ENCODE measurements at regions not wholly inside any gene's neighbourhood (a gene's known extent, or its start where the extent isn't known, plus 50 kb on each side); places are given as distances from the start of the nearest gene placed in this dataset.
"Not testable (repeated sequence)": the region's sequence is repeated elsewhere in the genome, so short reads cannot be mapped to it uniquely, and the experiment has no call there.

- TF ChIP-seq, protein P1, sequence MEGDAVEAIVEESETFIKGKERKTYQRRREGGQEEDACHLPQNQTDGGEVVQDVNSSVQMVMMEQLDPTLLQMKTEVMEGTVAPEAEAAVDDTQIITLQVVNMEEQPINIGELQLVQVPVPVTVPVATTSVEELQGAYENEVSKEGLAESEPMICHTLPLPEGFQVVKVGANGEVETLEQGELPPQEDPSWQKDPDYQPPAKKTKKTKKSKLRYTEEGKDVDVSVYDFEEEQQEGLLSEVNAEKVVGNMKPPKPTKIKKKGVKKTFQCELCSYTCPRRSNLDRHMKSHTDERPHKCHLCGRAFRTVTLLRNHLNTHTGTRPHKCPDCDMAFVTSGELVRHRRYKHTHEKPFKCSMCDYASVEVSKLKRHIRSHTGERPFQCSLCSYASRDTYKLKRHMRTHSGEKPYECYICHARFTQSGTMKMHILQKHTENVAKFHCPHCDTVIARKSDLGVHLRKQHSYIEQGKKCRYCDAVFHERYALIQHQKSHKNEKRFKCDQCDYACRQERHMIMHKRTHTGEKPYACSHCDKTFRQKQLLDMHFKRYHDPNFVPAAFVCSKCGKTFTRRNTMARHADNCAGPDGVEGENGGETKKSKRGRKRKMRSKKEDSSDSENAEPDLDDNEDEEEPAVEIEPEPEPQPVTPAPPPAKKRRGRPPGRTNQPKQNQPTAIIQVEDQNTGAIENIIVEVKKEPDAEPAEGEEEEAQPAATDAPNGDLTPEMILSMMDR (IDR thresholded peaks at IDR 0.05; ENCODE audit: partially characterized antibody, unreplicated experiment): no peak
- no peak for DNase-seq
- Mint-ChIP-seq H3K27ac (ENCODE audit: unreplicated experiment) (no peak overlapping the region), H3K27me3 (ENCODE audit: unreplicated experiment) (no peaks in the 10 kb centered on the region), H3K36me3 (ENCODE audit: unreplicated experiment) (no peaks in the 10 kb centered on the region), H3K4me1 (ENCODE audit: low read depth, unreplicated experiment) (peaks cover 29% of the 10 kb centered on the region), H3K4me3 (ENCODE audit: unreplicated experiment) (no peak overlapping the region), H3K9me3 (ENCODE audit: unreplicated experiment) (no peaks in the 10 kb centered on the region)
Measured at GRCh38 chr14:34164162-34164864, 213.4 kb upstream of the EGLN3 start.

DNA sequence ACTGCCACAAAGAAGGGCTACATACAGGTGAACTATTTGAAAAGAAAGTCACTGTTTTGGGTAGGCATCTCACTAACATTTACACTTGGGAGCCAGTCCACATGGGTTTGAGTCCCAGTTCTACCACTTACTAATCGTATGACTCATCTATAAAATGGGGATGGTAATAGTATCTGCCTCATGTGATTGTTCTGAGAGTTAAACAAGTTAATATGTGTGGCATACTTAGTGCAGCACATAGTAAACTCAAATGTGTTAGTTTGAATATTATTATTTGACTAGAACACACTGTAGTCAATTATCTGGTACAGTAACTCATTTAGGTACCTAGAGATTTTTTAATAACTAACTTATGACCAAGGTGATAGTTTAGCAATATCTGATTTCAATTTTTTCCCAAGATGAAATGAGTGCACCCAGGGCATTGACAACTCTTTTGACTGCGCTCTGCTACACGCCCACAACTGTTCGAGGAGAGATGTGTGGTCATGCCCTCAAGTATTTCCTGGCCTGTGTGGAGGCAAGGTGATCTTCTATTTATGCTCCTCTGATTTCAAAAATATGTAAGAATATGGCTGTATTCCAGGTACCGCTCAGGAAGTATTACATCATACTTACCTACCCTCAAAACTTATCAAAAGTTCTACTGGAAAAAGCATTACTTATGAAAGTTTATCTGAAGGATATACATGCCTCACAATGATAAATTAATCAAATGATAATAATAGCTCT, 210.6 kb upstream of the EGLN3 start:
- H3K27me3 Mint-ChIP-seq (ENCODE audit: unreplicated experiment): peaks cover 2% of the 10 kb centered on the region
- H3K4me3 Mint-ChIP-seq (ENCODE audit: unreplicated experiment): no peak overlapping the region
- H3K4me1 Mint-ChIP-seq (ENCODE audit: low read depth, unreplicated experiment): peaks cover 12% of the 10 kb centered on the region
- DNase-seq: no peak
- no peaks in the 10 kb centered on the region for H3K9me3 Mint-ChIP-seq (ENCODE audit: unreplicated experiment)
- H3K27ac Mint-ChIP-seq (ENCODE audit: unreplicated experiment): no peak overlapping the region
- TF ChIP-seq, protein P1 (IDR thresholded peaks at IDR 0.05; ENCODE audit: partially characterized antibody, unreplicated experiment): no peak
- no peaks in the 10 kb centered on the region for H3K36me3 Mint-ChIP-seq (ENCODE audit: unreplicated experiment)

- TF ChIP-seq, protein P1 (IDR thresholded peaks at IDR 0.05; ENCODE audit: partially characterized antibody, unreplicated experiment): no peak
- H3K36me3 Mint-ChIP-seq (ENCODE audit: unreplicated experiment): no peaks in the 10 kb centered on the region
Measured at GRCh38 chr14:34160619-34161018, 209.7 kb upstream of the EGLN3 start.

GRCh38 chr14:34157651-34158050, 206.8 kb upstream of the EGLN3 start:
- Mint-ChIP-seq H3K27ac (ENCODE audit: unreplicated experiment) (no peak overlapping the region), H3K4me1 (ENCODE audit: low read depth, unreplicated experiment) (peaks cover 4% of the 10 kb centered on the region), H3K36me3 (ENCODE audit: unreplicated experiment) (no peaks in the 10 kb centered on the region), H3K27me3 (ENCODE audit: unreplicated experiment) (peaks cover 2% of the 10 kb centered on the region), H3K9me3 (ENCODE audit: unreplicated experiment) (no peaks in the 10 kb centered on the region), H3K4me3 (ENCODE audit: unreplicated experiment) (no peak overlapping the region)
- TF ChIP-seq, protein P1 (IDR thresholded peaks at IDR 0.05; ENCODE audit: partially characterized antibody, unreplicated experiment): no peak
- DNase-seq: no peak

More at GRCh38 chr14:34160619-34161018, 209.7 kb upstream of the EGLN3 start:
- Mint-ChIP-seq H3K9me3 (ENCODE audit: unreplicated experiment) (no peaks in the 10 kb centered on the region), H3K27me3 (ENCODE audit: unreplicated experiment) (peaks cover 2% of the 10 kb centered on the region), H3K4me1 (ENCODE audit: low read depth, unreplicated experiment) (peaks cover 8% of the 10 kb centered on the region), H3K4me3 (ENCODE audit: unreplicated experiment) (no peak overlapping the region), H3K27ac (ENCODE audit: unreplicated experiment) (no peak overlapping the region)
- no peak for DNase-seq

DNA sequence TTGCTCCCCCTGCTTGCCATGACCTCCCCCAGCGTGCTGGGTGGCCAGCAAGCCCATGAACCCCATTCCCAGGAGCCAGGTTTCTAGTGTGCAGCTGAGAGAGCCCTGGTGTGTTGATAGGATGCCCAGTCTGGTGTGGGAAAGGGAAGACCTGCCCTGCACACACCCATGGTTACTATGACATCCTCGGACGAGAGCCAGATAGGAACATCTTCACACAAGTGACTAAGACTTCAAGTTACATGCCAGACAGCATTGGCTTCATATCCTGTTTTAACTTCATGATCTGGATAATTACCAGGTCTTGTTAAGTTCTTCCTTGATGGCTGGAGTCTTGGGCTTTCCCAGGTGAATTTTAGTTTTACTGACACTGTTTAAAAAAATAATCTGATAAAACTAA, 196.6 kb upstream of the EGLN3 start:
- peaks cover 10% of the 10 kb centered on the region for H3K9me3 Mint-ChIP-seq (ENCODE audit: unreplicated experiment)
- peaks cover 4% of the 10 kb centered on the region for H3K36me3 Mint-ChIP-seq (ENCODE audit: unreplicated experiment)
- H3K27me3 Mint-ChIP-seq (ENCODE audit: unreplicated experiment): no peaks in the 10 kb centered on the region
- H3K4me1 Mint-ChIP-seq (ENCODE audit: low read depth, unreplicated experiment): no peaks in the 10 kb centered on the region
- no peak overlapping the region for H3K27ac Mint-ChIP-seq (ENCODE audit: unreplicated experiment)
- no peak for DNase-seq
- TF ChIP-seq, protein P1 (IDR thresholded peaks at IDR 0.05; ENCODE audit: partially characterized antibody, unreplicated experiment): no peak
- H3K4me3 Mint-ChIP-seq (ENCODE audit: unreplicated experiment): no peak overlapping the region

- not testable (repeated sequence) for H3K4me1 Mint-ChIP-seq (ENCODE audit: low read depth, unreplicated experiment); H3K27ac Mint-ChIP-seq (ENCODE audit: unreplicated experiment); H3K4me3 Mint-ChIP-seq (ENCODE audit: unreplicated experiment)
Measured at GRCh38 chr14:34140127-34140526, 189.3 kb upstream of the EGLN3 start.

More at GRCh38 chr14:34140127-34140526, 189.3 kb upstream of the EGLN3 start:
- H3K9me3 Mint-ChIP-seq (ENCODE audit: unreplicated experiment): peaks cover 12% of the 10 kb centered on the region
- not testable (repeated sequence) for DNase-seq; H3K36me3 Mint-ChIP-seq (ENCODE audit: unreplicated experiment); H3K27me3 Mint-ChIP-seq (ENCODE audit: unreplicated experiment)
